RWPE1 (cell line): ENCODE measurements at regions not wholly inside any gene's neighbourhood (a gene's known extent, or its start where the extent isn't known, plus 50 kb on each side); places are given as distances from the start of the nearest gene placed in this dataset.
"Not testable (repeated sequence)": the region's sequence is repeated elsewhere in the genome, so short reads cannot be mapped to it uniquely, and the experiment has no call there.

Source experiments
- CTCF ChIA-PET: fragments of 350-600 bp; sonication (Branson Sonifier 250); formaldehyde crosslinking; extraction: SDS; loops from one replicate; lab custom pipeline; 2021; lab: Yijun Ruan, JAX
- POLR2A ChIA-PET: fragments of 400-600 bp; formaldehyde crosslinking; extraction: SDS; loops from one replicate; lab custom pipeline; 2020; ENCODE audit warnings: antibody characterized with exemption; ENCODE audit not compliant: low non-redundant PET; lab: Yijun Ruan, JAX
- DNase-seq: peaks from one replicate; pipeline ENCODE4 v3.0.0; 2012; ENCODE audit warnings: low spot score
- H3K27ac ChIP-seq: fragments of 450-650 bp; 2 replicates; pipeline ENCODE4 v1.5.1; 2017
- TF ChIP-seq, protein P1 (sequence below): fragments of 450-650 bp; conservative IDR thresholded peaks from 2 replicates; pipeline ENCODE4 v1.5.1; 2017; ENCODE audit warnings: low read depth, mild to moderate bottlenecking

- DNase-seq: no peak
- ChIA-PET POLR2A (no interaction called here), CTCF (interaction anchor here (0.7 kb wide), 1 partner anchor 63 kb away, joined by 3 read pairs; no protein-coding TSS in a partner anchor)
- H3K27ac ChIP-seq: no peak overlapping the region
- TF ChIP-seq, protein P1, sequence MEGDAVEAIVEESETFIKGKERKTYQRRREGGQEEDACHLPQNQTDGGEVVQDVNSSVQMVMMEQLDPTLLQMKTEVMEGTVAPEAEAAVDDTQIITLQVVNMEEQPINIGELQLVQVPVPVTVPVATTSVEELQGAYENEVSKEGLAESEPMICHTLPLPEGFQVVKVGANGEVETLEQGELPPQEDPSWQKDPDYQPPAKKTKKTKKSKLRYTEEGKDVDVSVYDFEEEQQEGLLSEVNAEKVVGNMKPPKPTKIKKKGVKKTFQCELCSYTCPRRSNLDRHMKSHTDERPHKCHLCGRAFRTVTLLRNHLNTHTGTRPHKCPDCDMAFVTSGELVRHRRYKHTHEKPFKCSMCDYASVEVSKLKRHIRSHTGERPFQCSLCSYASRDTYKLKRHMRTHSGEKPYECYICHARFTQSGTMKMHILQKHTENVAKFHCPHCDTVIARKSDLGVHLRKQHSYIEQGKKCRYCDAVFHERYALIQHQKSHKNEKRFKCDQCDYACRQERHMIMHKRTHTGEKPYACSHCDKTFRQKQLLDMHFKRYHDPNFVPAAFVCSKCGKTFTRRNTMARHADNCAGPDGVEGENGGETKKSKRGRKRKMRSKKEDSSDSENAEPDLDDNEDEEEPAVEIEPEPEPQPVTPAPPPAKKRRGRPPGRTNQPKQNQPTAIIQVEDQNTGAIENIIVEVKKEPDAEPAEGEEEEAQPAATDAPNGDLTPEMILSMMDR: no peak
Measured at GRCh38 chr11:112666253-112666652, 295.0 kb upstream of the NCAM1 start.

DNA sequence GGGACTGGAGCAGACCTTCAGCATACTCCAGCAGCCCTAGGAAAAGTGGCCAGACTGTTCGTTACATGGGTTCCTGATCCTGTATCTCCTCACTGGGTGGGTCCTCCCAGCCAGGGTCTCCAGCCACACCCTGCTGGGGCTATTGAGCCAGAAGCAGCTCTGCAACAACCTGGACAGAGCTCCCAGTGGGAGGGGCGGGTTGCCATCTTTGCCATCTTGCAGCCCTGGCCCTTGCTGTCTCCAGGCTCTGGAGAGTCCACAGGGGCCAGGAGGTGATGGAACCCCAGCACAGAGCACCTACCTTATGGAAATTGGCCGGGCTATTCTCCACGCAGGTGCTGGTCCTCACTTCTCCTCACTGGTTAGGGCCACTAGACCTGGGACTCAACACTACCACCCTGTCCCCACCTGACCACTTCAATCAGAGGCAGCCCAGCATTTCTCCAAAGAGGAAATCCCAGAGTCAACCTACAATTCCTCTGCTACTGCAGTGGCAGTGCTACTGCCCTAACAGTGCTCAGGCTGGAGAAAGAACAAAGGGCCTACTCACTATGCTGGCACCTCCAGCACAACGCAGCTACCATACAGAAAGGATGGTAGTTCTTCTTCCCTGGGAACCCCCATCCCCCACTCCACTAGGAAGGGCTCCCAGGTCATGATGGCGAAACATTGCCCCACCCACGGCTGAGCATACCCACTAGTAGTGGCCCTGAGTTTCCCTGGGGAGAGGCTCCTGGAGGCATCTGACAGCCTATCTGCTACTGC lies 290.2 kb upstream of the NCAM1 start:
- TF ChIP-seq, protein P1: no peak
- DNase-seq: no peak
- POLR2A ChIA-PET: no interaction called here
- H3K27ac ChIP-seq: no peak overlapping the region
- CTCF ChIA-PET: no interaction called here

- H3K27ac ChIP-seq, POLR2A ChIA-PET, DNase-seq, CTCF ChIA-PET: not testable (repeated sequence)
Measured at GRCh38 chr11:112673401-112673800, 287.8 kb upstream of the NCAM1 start.

- H3K27ac ChIP-seq: no peak overlapping the region
- DNase-seq: no peak
- TF ChIP-seq, protein P1: no peak
- ChIA-PET POLR2A (no interaction called here), CTCF (no interaction called here)
Measured at GRCh38 chr11:112685111-112685510, 276.1 kb upstream of the NCAM1 start.

DNA sequence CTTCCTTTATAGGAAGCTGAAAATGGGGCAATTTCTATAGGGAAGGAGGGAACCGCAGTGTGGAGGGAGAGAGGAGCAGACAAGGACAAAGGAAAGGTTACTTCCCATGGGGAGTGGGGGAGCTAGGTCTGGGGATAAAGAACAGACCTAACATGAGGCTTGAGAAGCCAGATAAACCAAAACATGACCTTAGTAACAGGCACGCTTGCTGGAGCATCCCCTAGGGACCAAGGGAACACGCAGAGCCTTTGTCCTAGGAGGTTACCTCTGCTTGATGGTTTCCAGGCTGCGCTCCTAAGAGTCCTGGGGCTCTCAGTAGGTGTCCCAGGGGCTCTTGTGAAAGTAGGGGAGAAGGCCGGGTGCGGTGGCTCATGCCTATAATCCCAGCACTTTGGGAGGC lies 271.4 kb upstream of the NCAM1 start:
- no peak for DNase-seq
- no peak overlapping the region for H3K27ac ChIP-seq
- TF ChIP-seq, protein P1: no peak
- ChIA-PET CTCF (no interaction called here), POLR2A (no interaction called here)

DNA sequence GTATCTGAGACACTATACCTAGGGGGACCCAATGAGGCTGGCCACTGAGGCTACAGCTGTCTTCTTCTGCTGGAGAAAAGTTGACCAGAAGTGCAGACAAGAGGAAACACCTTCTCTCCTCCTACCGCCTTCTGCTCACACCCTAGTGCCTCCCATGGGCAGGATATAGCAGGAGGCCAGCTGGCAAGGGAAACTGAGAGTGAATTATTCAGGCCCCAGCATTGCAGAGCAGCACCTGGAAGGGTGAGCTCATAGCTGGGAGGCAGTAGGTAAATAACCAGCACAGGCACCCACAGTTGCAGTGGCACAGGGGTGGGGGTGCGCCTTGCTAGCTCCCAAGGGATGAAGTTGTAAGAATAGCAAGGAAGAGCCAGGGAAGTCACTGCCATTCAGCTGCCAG lies 267.4 kb upstream of the NCAM1 start:
- CTCF ChIA-PET: interaction anchor here (0.6 kb wide), 1 partner anchor 71 kb away, joined by 4 read pairs; no protein-coding TSS in a partner anchor
- POLR2A ChIA-PET: no interaction called here

More for the DNA sequence above, 267.4 kb upstream of the NCAM1 start:
- TF ChIP-seq, protein P1: no peak
- DNase-seq: no peak
- peak overlapping the region; percentile 33 for H3K27ac ChIP-seq
